A673 (cell line): ENCODE measurements at regions not wholly inside any gene's neighbourhood (a gene's known extent, or its start where the extent isn't known, plus 50 kb on each side); places are given as distances from the start of the nearest gene placed in this dataset.

ENCODE experiments used
- BruUV-seq: library from RNA; stranded (reverse); fragments of 400-500 nt; replicated peaks from 2 replicates; lab custom pipeline; 2021; lab: Mats Ljungman, UMichigan
- CTCF ChIA-PET: fragments of 300-600 bp; sonication (Branson Sonifier 250); formaldehyde crosslinking; loops from one replicate; lab custom pipeline; 2022; ENCODE audit warnings: antibody characterized with exemption; lab: Charles Lee
- POLR2A ChIA-PET: fragments of 300-600 bp; sonication (Branson Sonifier 250); formaldehyde crosslinking; loops from one replicate; lab custom pipeline; 2022; ENCODE audit warnings: antibody characterized with exemption; ENCODE audit not compliant: low non-redundant PET; lab: Charles Lee
- DNase-seq: peaks from one replicate; pipeline ENCODE4 v3.0.0-alpha.2; 2015; ENCODE audit warnings: low spot score
- H3K27ac ChIP-seq: fragments of 200-600 bp; sonication (generic); 2 replicates; pipeline ENCODE4 v1.5.1; 2016; ENCODE audit warnings: mixed run types, low read depth, mild to moderate bottlenecking, mixed read lengths, antibody characterized with exemption, low read length; ENCODE audit not compliant: poor library complexity, severe bottlenecking
- H3K27me3 ChIP-seq: fragments of 200-600 bp; sonication (generic); replicated peaks from 2 replicates; pipeline ENCODE4 v1.6.1; 2017; ENCODE audit warnings: mixed run types, low read depth, mild to moderate bottlenecking, mixed read lengths, antibody characterized with exemption, low read length; ENCODE audit not compliant: insufficient read depth, poor library complexity
- H3K36me3 ChIP-seq: fragments of 200-600 bp; sonication (generic); 2 replicates; pipeline ENCODE4 v1.6.1; 2016; ENCODE audit warnings: mixed run types, mild to moderate bottlenecking, mixed read lengths, antibody characterized with exemption, low read length; ENCODE audit not compliant: insufficient read depth, poor library complexity, severe bottlenecking
- H3K4me1 ChIP-seq: fragments of 200-600 bp; sonication (generic); 2 replicates; pipeline ENCODE4 v1.6.1; 2017; ENCODE audit warnings: mixed run types, mild to moderate bottlenecking, mixed read lengths, antibody characterized with exemption, low read length; ENCODE audit not compliant: insufficient read depth, poor library complexity, severe bottlenecking
- H3K4me3 ChIP-seq: fragments of 200-600 bp; sonication (generic); 2 replicates; pipeline ENCODE4 v1.5.1; 2016; ENCODE audit warnings: low read depth, mixed run types, mild to moderate bottlenecking, mixed read lengths, low read length; ENCODE audit not compliant: poor library complexity, severe bottlenecking
- H3K9me3 ChIP-seq: fragments of 200-600 bp; sonication (generic); 2 replicates; pipeline ENCODE4 v1.6.1; 2016; ENCODE audit warnings: mixed run types, low read depth, mild to moderate bottlenecking, mixed read lengths, antibody characterized with exemption, low read length; ENCODE audit not compliant: poor library complexity, severe bottlenecking
- CTCF ChIP-seq: fragments of 300-800, 200-600 bp; sonication (generic); conservative IDR thresholded peaks from 2 replicates; pipeline ENCODE4 v1.5.1; 2017; ENCODE audit warnings: low read depth, mild to moderate bottlenecking, antibody characterized with exemption, low read length, moderate library complexity, mixed read lengths
- EZH2 ChIP-seq: fragments of 200-600 bp; sonication (generic); IDR thresholded peaks from 2 replicates; pipeline ENCODE4 v1.6.1; 2017; ENCODE audit warnings: borderline replicate concordance, low read depth, mild to moderate bottlenecking, mixed read lengths, antibody characterized with exemption, low read length; ENCODE audit not compliant: poor library complexity, severe bottlenecking
- intact Hi-C: fragments of 100-400 bp; cut with micrococcal nuclease; formaldehyde crosslinking; loops from one replicate; pipeline ENCODE4 v1.10.0; 2022; ENCODE audit not compliant: unreplicated experiment

- no peaks in the 10 kb centered on the region for H3K36me3 ChIP-seq
- H3K4me1 ChIP-seq: no peaks in the 10 kb centered on the region
- no TSS peak for BruUV-seq
- no peak overlapping the region for H3K27ac ChIP-seq
- ChIA-PET CTCF (no interaction called here), POLR2A (no interaction called here)
- H3K4me3 ChIP-seq: no peak overlapping the region
- peaks cover 40% of the 10 kb centered on the region for H3K27me3 ChIP-seq
- no peak for TF ChIP-seq EZH2
- no peak for TF ChIP-seq CTCF
- no peaks in the 10 kb centered on the region for H3K9me3 ChIP-seq
- intact Hi-C loops: no loop called here
- DNase-seq: no peak
These were observed 81.4 kb downstream of the ADCYAP1 start for GRCh38 chr18:986051-986450.

GRCh38 chr18:986552-986951 is 81.9 kb downstream of the ADCYAP1 start:
- peaks cover 37% of the 10 kb centered on the region for H3K27me3 ChIP-seq
- POLR2A ChIA-PET: no interaction called here
- no TSS peak for BruUV-seq

GRCh38 chr18:987325-988186 is 82.9 kb downstream of the ADCYAP1 start:
- BruUV-seq: no TSS peak
- intact Hi-C loops: no loop called here
- Histone ChIP-seq H3K4me1 (no peaks in the 10 kb centered on the region), H3K27ac (no peak overlapping the region), H3K36me3 (no peaks in the 10 kb centered on the region), H3K27me3 (peaks cover 37% of the 10 kb centered on the region), H3K9me3 (no peaks in the 10 kb centered on the region), H3K4me3 (no peak overlapping the region)
- DNase-seq: no peak
- ChIA-PET POLR2A (no interaction called here), CTCF (no interaction called here)
- TF ChIP-seq EZH2 (no peak), CTCF (no peak)

More at GRCh38 chr18:986552-986951, 81.9 kb downstream of the ADCYAP1 start:
- Histone ChIP-seq H3K4me1 (no peaks in the 10 kb centered on the region), H3K36me3 (no peaks in the 10 kb centered on the region), H3K27ac (no peak overlapping the region), H3K9me3 (no peaks in the 10 kb centered on the region), H3K4me3 (no peak overlapping the region)
- TF ChIP-seq CTCF: no peak
- TF ChIP-seq EZH2: no peak
- no peak for DNase-seq
- intact Hi-C loops: no loop called here
- CTCF ChIA-PET: no interaction called here
